Parathyroid adenoma (tissue), 2 donors: ENCODE measurements at regions not wholly inside any gene's neighbourhood (a gene's known extent, or its start where the extent isn't known, plus 50 kb on each side); places are given as distances from the start of the nearest gene placed in this dataset.
"Not testable (repeated sequence)": the region's sequence is repeated elsewhere in the genome, so short reads cannot be mapped to it uniquely, and the experiment has no call there.

ENCODE experiments used
- H2AFZ ChIP-seq: fragments of 300-600 bp; sonication (generic); one replicate; pipeline ENCODE4 v1.7.0; 2017; ENCODE audit warnings: antibody characterized with exemption, mild to moderate bottlenecking
- H3K27ac ChIP-seq: fragments of 300-600 bp; sonication (generic); one replicate; pipeline ENCODE4 v1.7.0; 2017
- H3K27me3 ChIP-seq: fragments of 300-600 bp; sonication (generic); one replicate; pipeline ENCODE4 v1.7.0; 2017; ENCODE audit warnings: low read length; ENCODE audit not compliant: control insufficient read depth, insufficient read depth
- H3K36me3 ChIP-seq: fragments of 300-600 bp; sonication (generic); one replicate; pipeline ENCODE4 v1.7.0; 2017; ENCODE audit warnings: low read length; ENCODE audit not compliant: control insufficient read depth, insufficient read depth
- H3K4me1 ChIP-seq: fragments of 300-600 bp; sonication (generic); one replicate; pipeline ENCODE4 v1.7.0; 2017; ENCODE audit warnings: control low read depth
- H3K4me2 ChIP-seq: fragments of 300-600 bp; sonication (generic); one replicate; pipeline ENCODE4 v1.7.0; 2017; ENCODE audit warnings: low read length
- H3K4me3 ChIP-seq: fragments of 300-600 bp; sonication (generic); one replicate; pipeline ENCODE4 v1.7.0; 2017; ENCODE audit warnings: low read depth, low read length
- H3K79me2 ChIP-seq: fragments of 300-600 bp; sonication (generic); one replicate; pipeline ENCODE4 v1.7.0; 2017; ENCODE audit warnings: control low read depth
- H3K9ac ChIP-seq: fragments of 300-600 bp; sonication (generic); one replicate; pipeline ENCODE4 v1.7.0; 2017; ENCODE audit warnings: mild to moderate bottlenecking
- H3K9me3 ChIP-seq: fragments of 300-600 bp; sonication (generic); one replicate; pipeline ENCODE4 v1.7.0; 2017; ENCODE audit warnings: low read length; ENCODE audit not compliant: control insufficient read depth
- TF ChIP-seq, protein P1 (sequence below): fragments of 300-600 bp; sonication (generic); IDR thresholded peaks from one replicate; pipeline ENCODE4 v1.7.0; 2017; ENCODE audit warnings: antibody characterized with exemption, mild to moderate bottlenecking
- donor health status: primary hyperparathyroidism.

DNA sequence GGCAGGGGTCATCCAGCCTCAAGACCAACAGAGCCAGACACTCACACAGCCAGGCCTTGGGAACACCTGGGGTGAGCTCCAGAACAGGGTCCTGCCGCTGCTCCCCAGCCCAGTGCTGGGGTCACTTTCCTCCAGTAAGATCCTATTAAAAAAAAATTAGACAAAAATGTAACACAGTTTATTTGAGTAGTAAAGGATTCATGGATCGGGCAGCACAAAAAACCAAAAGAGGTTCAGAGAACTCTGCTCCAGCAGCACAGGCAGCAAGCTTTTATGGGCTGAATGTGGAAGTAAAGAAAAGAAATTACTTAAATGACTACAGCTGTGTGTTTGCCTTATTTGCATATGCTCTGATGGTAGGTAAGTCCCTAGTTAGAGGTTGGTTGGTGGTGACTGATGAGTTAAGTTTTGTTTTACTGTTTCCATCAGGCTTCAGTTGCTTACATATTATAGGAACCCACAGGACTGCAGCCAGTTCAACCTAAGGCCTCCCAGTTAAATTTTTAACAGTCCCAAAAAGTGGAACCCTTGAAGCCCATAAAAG, 80.5 kb upstream of the FGFR2 start:
- Histone ChIP-seq H3K4me2 (no peak overlapping the region), H3K79me2 (no peaks in the 10 kb centered on the region), H3K36me3 (no peaks in the 10 kb centered on the region), H3K4me3 (no peak overlapping the region), H2AFZ (no peak overlapping the region), H3K27me3 (no peaks in the 10 kb centered on the region), H3K27ac (no peak overlapping the region), H3K9ac (no peak overlapping the region), H3K4me1 (peaks cover 8% of the 10 kb centered on the region), H3K9me3 (no peaks in the 10 kb centered on the region)
- TF ChIP-seq, protein P1, sequence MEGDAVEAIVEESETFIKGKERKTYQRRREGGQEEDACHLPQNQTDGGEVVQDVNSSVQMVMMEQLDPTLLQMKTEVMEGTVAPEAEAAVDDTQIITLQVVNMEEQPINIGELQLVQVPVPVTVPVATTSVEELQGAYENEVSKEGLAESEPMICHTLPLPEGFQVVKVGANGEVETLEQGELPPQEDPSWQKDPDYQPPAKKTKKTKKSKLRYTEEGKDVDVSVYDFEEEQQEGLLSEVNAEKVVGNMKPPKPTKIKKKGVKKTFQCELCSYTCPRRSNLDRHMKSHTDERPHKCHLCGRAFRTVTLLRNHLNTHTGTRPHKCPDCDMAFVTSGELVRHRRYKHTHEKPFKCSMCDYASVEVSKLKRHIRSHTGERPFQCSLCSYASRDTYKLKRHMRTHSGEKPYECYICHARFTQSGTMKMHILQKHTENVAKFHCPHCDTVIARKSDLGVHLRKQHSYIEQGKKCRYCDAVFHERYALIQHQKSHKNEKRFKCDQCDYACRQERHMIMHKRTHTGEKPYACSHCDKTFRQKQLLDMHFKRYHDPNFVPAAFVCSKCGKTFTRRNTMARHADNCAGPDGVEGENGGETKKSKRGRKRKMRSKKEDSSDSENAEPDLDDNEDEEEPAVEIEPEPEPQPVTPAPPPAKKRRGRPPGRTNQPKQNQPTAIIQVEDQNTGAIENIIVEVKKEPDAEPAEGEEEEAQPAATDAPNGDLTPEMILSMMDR = no peak

DNA sequence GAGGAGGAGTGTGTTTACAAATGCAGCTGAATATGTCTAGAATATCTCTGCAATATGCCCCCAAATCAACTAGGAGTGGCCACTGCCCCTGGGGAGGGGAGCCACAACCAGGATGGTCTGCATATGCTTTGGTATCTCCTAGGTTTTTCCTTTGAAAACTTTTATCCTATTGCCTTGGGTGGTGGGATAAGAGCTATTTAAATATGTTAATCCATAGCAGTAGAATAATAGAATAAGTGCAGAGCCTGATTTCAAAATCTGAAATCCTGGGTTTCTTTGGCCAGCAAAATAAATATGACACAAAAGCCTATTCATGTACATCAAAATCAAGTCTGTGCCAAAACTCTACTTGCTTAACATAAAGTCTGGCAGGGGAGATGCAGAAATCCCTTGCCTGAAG, 79.6 kb upstream of the FGFR2 start:
- Histone ChIP-seq H3K27me3 (no peaks in the 10 kb centered on the region), H3K4me1 (peaks cover 8% of the 10 kb centered on the region), H3K4me2 (no peak overlapping the region), H3K4me3 (no peak overlapping the region), H3K9me3 (no peaks in the 10 kb centered on the region), H3K27ac (no peak overlapping the region), H3K9ac (no peak overlapping the region), H3K79me2 (no peaks in the 10 kb centered on the region), H2AFZ (no peak overlapping the region), H3K36me3 (no peaks in the 10 kb centered on the region)
- TF ChIP-seq, protein P1 = no peak

DNA sequence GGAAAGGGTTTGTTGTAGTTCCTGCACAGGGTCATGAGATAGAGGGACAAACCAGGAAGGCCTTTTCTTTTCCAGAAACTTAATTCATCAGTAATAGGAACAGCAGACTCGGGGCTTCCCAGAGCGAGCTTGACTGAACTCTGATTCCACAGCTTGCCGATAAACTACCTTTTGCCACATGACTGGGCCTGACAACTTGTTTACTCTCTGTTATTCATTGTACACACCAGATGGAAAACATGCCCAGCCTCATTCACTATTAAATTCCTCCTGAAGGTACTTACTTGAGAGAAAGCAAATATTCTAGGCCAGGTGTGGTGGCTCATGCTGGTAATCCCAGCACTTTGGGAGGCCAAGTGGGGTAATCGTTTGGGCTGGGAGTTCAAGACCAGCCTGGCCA, 77.1 kb upstream of the FGFR2 start:
- Histone ChIP-seq H3K79me2 (no peaks in the 10 kb centered on the region), H3K4me1 (no peaks in the 10 kb centered on the region), H3K9ac (no peak overlapping the region), H3K27me3 (no peaks in the 10 kb centered on the region), H3K4me3 (no peak overlapping the region), H3K36me3 (no peaks in the 10 kb centered on the region), H3K27ac (no peak overlapping the region), H3K4me2 (no peak overlapping the region), H3K9me3 (no peaks in the 10 kb centered on the region), H2AFZ (no peak overlapping the region)
- TF ChIP-seq, protein P1 = no peak

DNA sequence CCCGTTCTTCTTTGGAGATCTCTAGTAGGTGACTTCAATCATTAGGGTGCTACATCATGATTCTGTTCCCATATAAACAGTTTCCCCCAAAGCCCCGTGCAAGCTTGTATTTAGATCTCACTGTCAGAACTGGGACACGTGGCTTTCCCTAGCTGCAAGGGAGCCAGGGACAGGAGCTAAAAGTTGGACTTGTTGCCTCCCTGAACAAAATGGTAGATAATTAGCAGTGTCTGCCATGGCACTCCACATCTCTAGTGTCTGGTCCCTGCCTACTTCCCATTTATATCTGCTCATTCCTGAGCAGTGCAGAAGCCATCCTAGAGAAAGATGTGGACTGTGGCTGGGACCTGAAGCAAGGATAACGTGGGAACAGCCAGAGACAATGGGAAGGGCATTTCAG, 76.6 kb upstream of the FGFR2 start:
- Histone ChIP-seq H3K79me2 (no peaks in the 10 kb centered on the region), H3K4me2 (no peak overlapping the region), H3K36me3 (no peaks in the 10 kb centered on the region)

DNA sequence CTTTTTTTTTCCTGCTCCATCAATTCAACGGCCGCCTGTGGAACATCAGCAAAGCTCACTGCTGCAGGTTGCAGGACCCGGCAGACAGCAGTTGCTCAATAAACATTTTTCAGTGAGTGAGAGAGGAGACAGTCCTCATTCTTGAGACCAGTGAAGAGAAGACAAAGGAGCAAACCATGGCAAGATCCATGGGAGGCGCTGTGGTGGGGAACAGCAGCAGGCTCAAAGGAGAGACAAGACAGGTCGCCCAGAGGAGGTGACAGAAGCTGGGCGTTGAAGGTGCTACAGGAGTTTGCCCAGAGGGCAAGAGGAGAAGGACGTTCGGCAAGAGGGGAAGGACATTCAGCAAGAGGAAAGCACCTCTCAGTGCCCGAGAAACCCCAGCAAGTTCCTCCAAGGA, 74.5 kb upstream of the FGFR2 start:
- H2AFZ ChIP-seq = no peak overlapping the region
- no peak overlapping the region for H3K4me3 ChIP-seq
- TF ChIP-seq, protein P1 = no peak
- H3K9ac ChIP-seq = no peak overlapping the region
- no peak overlapping the region for H3K27ac ChIP-seq
- H3K79me2 ChIP-seq = no peaks in the 10 kb centered on the region
- peaks cover 15% of the 10 kb centered on the region for H3K4me1 ChIP-seq
- no peak overlapping the region for H3K4me2 ChIP-seq
- H3K36me3 ChIP-seq = no peaks in the 10 kb centered on the region
- H3K27me3 ChIP-seq = no peaks in the 10 kb centered on the region
- no peaks in the 10 kb centered on the region for H3K9me3 ChIP-seq

More for the DNA sequence above, 76.6 kb upstream of the FGFR2 start:
- H3K27me3 ChIP-seq = no peaks in the 10 kb centered on the region
- no peak overlapping the region for H2AFZ ChIP-seq
- TF ChIP-seq, protein P1 = no peak
- no peaks in the 10 kb centered on the region for H3K9me3 ChIP-seq
- no peak overlapping the region for H3K9ac ChIP-seq
- H3K27ac ChIP-seq = no peak overlapping the region
- H3K4me3 ChIP-seq = no peak overlapping the region
- H3K4me1 ChIP-seq = no peaks in the 10 kb centered on the region

DNA sequence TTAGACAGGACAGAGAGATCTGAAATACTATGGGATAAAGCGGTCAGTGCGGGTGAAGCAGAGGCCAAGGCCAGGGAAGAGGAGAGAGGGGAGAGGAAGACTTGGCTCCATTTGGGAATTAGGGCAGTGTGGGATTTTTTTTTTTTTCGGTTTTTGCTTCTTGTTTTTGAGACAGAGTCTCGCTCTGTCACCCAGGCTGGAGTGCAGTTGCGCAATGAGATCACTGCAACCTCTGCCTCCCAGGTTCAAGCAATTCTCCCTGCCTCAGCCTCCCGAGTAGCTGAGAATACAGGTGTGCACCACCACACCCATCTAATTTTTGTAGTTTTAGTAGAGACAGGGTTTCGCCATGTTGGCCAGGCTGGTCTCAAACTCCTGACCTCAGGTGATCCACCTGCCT, 71.6 kb upstream of the FGFR2 start:
- H3K36me3 ChIP-seq, H3K27ac ChIP-seq, H3K9me3 ChIP-seq, H3K9ac ChIP-seq, H3K4me3 ChIP-seq, H3K4me2 ChIP-seq, H3K27me3 ChIP-seq, H2AFZ ChIP-seq, H3K79me2 ChIP-seq: not testable (repeated sequence)
- H3K4me1 ChIP-seq = peaks cover 15% of the 10 kb centered on the region
